ENCODE measurements at regions not wholly inside any gene's neighbourhood (a gene's known extent, or its start where the extent isn't known, plus 50 kb on each side); places are given as distances from the start of the nearest gene placed in this dataset.

DNA sequence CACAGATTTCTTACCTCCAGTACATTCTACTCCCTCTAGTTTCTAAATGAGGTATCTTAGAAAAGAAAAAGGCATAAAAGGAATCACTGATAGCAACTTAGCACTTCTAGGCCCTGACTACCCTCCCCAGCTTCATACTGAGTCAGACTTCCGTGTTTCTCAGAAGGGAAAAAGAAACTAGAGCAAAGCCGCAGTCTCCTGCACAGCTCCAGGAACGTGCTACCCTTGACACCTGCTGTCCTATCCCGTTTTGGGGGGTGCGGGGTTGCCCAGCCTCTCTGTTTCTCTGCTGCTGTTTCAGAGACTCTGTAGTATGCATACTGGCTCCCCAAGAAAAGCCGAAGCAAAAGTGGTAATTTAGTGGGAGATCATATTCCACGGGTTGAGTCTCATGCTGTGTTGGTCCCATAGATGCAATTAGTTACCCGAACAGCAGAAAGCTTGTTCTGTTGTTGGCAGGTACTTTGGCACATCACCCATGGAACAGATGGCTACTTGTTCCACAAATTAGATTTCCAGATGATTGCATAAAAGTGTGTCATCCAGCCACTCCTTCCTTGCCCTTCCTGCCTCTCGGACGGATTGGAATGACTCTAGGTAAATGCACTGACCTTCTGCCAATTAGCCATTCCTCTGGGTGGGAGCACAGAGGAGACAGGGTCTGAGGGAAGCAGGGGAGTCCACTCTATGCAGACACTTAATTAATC is 438.1 kb downstream of the FUT8 start:
- no peak overlapping the region for H3K27ac Mint-ChIP-seq
- Histone ChIP-seq H3K4me1 (ENCODE audit: insufficient read depth) (no peaks in the 10 kb centered on the region), H3K9me2 (ENCODE audit: insufficient read depth) (0 out of 2 replicates have a peak, but pooled peaks cover 12% of the 10 kb centered on the region), H3K36me3 (ENCODE audit: insufficient read depth) (no peaks in the 10 kb centered on the region), H3K4me3 (no peak overlapping the region), H3K4me2 (no peak overlapping the region), H3F3A (replicated peaks; ENCODE audit: low read depth) (no peaks in the 10 kb centered on the region), H4K20me1 (replicated peaks; ENCODE audit: insufficient read depth) (no peaks in the 10 kb centered on the region), H2AFZ (no peak overlapping the region), H3K27ac (ENCODE audit: low read depth) (no peak overlapping the region), H3K79me2 (replicated peaks; ENCODE audit: insufficient read depth) (no peaks in the 10 kb centered on the region), H3K27me3 (ENCODE audit: insufficient read depth) (no peaks in the 10 kb centered on the region)
- no peaks in the 10 kb centered on the region for H3K36me3 Mint-ChIP-seq (ENCODE audit: low read depth)
- no peak overlapping the region for H3K4me3 Mint-ChIP-seq
- DNase-seq (ENCODE audit: low spot score) (no peak), ATAC-seq (no peak)
- H3K4me1 Mint-ChIP-seq: peaks cover 3% of the 10 kb centered on the region; the same call in 1 of the 3 replicates
- TF ChIP-seq, protein P1, sequence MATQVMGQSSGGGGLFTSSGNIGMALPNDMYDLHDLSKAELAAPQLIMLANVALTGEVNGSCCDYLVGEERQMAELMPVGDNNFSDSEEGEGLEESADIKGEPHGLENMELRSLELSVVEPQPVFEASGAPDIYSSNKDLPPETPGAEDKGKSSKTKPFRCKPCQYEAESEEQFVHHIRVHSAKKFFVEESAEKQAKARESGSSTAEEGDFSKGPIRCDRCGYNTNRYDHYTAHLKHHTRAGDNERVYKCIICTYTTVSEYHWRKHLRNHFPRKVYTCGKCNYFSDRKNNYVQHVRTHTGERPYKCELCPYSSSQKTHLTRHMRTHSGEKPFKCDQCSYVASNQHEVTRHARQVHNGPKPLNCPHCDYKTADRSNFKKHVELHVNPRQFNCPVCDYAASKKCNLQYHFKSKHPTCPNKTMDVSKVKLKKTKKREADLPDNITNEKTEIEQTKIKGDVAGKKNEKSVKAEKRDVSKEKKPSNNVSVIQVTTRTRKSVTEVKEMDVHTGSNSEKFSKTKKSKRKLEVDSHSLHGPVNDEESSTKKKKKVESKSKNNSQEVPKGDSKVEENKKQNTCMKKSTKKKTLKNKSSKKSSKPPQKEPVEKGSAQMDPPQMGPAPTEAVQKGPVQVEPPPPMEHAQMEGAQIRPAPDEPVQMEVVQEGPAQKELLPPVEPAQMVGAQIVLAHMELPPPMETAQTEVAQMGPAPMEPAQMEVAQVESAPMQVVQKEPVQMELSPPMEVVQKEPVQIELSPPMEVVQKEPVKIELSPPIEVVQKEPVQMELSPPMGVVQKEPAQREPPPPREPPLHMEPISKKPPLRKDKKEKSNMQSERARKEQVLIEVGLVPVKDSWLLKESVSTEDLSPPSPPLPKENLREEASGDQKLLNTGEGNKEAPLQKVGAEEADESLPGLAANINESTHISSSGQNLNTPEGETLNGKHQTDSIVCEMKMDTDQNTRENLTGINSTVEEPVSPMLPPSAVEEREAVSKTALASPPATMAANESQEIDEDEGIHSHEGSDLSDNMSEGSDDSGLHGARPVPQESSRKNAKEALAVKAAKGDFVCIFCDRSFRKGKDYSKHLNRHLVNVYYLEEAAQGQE (IDR thresholded peaks at IDR 0.05; ENCODE audit: unreplicated experiment): no peak
- TF ChIP-seq JUNB (IDR thresholded peaks at IDR 0.05; ENCODE audit: unreplicated experiment) (no peak), ETS1 (IDR thresholded peaks at IDR 0.05) (no peak), ZNF114 (CRISPR knock-in tag; IDR thresholded peaks at IDR 0.05) (no peak), STAT1 (IDR thresholded peaks at IDR 0.05; ENCODE audit: unreplicated experiment) (no peak), POLR2AphosphoS5 (IDR thresholded peaks at IDR 0.05; ENCODE audit: low read depth) (no peak), ZNF331 (CRISPR knock-in tag; IDR thresholded peaks at IDR 0.05; ENCODE audit: low read depth) (no peak)
- H3K9me3 Mint-ChIP-seq: peaks cover 2% of the 10 kb centered on the region; the same call in 1 of the 3 replicates
- H3K27me3 Mint-ChIP-seq (ENCODE audit: insufficient read depth, low read depth, poor library complexity): peaks cover 2% of the 10 kb centered on the region

DNA sequence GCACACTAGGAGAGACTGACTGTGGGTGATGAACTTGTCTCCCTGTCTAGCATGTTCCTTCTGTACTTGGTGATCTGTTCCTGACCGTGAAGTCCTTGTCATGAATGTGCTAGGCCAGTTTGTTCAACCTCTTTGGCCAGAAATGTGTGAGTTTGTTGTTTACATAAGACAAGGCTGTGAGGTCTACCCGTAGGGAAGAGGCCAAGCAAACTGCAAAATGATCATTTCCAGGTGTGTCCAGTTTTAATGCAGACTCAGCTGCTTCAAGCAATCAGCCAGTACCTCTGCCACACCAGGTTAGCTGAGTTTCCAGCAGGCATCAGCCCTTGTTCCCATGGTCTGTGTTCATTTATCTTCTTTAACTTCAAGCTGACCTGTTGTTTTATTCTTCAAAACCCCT is 440.2 kb downstream of the FUT8 start:
- no peak overlapping the region for H3K27ac Mint-ChIP-seq
- Histone ChIP-seq H3F3A (replicated peaks; ENCODE audit: low read depth) (no peaks in the 10 kb centered on the region), H3K9me2 (ENCODE audit: insufficient read depth) (0 out of 2 replicates have a peak, but pooled peaks cover 12% of the 10 kb centered on the region), H3K4me2 (no peak overlapping the region), H4K20me1 (replicated peaks; ENCODE audit: insufficient read depth) (no peaks in the 10 kb centered on the region), H2AFZ (no peak overlapping the region), H3K79me2 (replicated peaks; ENCODE audit: insufficient read depth) (no peaks in the 10 kb centered on the region), H3K27me3 (ENCODE audit: insufficient read depth) (no peaks in the 10 kb centered on the region), H3K27ac (ENCODE audit: low read depth) (no peak overlapping the region), H3K4me1 (ENCODE audit: insufficient read depth) (no peaks in the 10 kb centered on the region), H3K4me3 (no peak overlapping the region), H3K36me3 (ENCODE audit: insufficient read depth) (no peaks in the 10 kb centered on the region)
- H3K27me3 Mint-ChIP-seq (ENCODE audit: insufficient read depth, low read depth, poor library complexity): peaks cover 2% of the 10 kb centered on the region
- DNase-seq (ENCODE audit: low spot score): no peak
- TF ChIP-seq, protein P2, sequence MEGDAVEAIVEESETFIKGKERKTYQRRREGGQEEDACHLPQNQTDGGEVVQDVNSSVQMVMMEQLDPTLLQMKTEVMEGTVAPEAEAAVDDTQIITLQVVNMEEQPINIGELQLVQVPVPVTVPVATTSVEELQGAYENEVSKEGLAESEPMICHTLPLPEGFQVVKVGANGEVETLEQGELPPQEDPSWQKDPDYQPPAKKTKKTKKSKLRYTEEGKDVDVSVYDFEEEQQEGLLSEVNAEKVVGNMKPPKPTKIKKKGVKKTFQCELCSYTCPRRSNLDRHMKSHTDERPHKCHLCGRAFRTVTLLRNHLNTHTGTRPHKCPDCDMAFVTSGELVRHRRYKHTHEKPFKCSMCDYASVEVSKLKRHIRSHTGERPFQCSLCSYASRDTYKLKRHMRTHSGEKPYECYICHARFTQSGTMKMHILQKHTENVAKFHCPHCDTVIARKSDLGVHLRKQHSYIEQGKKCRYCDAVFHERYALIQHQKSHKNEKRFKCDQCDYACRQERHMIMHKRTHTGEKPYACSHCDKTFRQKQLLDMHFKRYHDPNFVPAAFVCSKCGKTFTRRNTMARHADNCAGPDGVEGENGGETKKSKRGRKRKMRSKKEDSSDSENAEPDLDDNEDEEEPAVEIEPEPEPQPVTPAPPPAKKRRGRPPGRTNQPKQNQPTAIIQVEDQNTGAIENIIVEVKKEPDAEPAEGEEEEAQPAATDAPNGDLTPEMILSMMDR (conservative IDR thresholded peaks at IDR 0.05; ENCODE audit: low read depth in 2 of 2): no peak
- TF ChIP-seq ZNF331 (CRISPR knock-in tag; IDR thresholded peaks at IDR 0.05; ENCODE audit: low read depth): no peak
- TF ChIP-seq NANOG (IDR thresholded peaks at IDR 0.05; ENCODE audit: borderline replicate concordance): no peak
- no peak for TF ChIP-seq EZH2phosphoT487 (IDR thresholded peaks at IDR 0.05; ENCODE audit: unreplicated experiment)
- no peak for TF ChIP-seq CREB1 (CRISPR knock-in tag; IDR thresholded peaks at IDR 0.05; ENCODE audit: low read depth)
- peaks cover 5% of the 10 kb centered on the region; the same call in 2 of the 3 replicates for H3K9me3 Mint-ChIP-seq
- H3K4me3 Mint-ChIP-seq: no peak overlapping the region
- no peaks in the 10 kb centered on the region for H3K36me3 Mint-ChIP-seq (ENCODE audit: low read depth)
- no peaks in the 10 kb centered on the region for H3K4me1 Mint-ChIP-seq
- no peak for ATAC-seq
